ENCODE measurements at regions not wholly inside any gene's neighbourhood (a gene's known extent, or its start where the extent isn't known, plus 50 kb on each side); places are given as distances from the start of the nearest gene placed in this dataset.
"Not testable (repeated sequence)": the region's sequence is repeated elsewhere in the genome, so short reads cannot be mapped to it uniquely, and the experiment has no call there.

- no peak for DNase-seq
Observed at GRCh38 chr22:34763496-34763895, 302.5 kb upstream of the ISX start.

GRCh38 chr22:34765115-34765514, 300.8 kb upstream of the ISX start:
- DNase-seq, result no peak

GRCh38 chr22:34769361-34769760, 296.6 kb upstream of the ISX start:
- DNase-seq, result no peak

- no peak for DNase-seq
Observed at GRCh38 chr22:34776817-34777216, 289.1 kb upstream of the ISX start.

GRCh38 chr22:34781681-34782080, 284.3 kb upstream of the ISX start:
- no peak for DNase-seq

GRCh38 chr22:34783436-34783835, 282.5 kb upstream of the ISX start:
- DNase-seq, result no peak

GRCh38 chr22:34784056-34784455, 281.9 kb upstream of the ISX start:
- no peak for DNase-seq

DNA sequence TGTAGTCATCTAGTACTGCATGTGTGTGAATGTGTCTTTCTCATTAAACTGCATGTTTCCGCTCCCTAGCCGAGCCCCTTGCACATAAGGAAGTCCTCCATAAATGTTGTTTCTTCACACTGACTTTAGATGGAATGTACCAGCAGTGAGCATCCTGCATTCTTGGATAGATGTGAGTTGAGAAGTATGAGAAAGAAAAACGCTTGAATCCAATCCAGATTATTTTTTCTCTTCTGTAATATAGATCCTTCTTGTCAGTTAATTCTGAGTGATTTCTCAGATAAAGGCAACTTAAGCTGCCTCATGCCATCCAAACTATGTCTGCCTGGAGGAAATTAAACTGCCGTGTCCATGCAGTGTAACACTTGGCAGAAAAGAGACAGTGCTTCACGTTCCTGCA, 268.1 kb upstream of the ISX start:
- no peak for DNase-seq

- DNase-seq, result no peak
Observed at GRCh38 chr22:34798605-34799004, 267.4 kb upstream of the ISX start.

DNA sequence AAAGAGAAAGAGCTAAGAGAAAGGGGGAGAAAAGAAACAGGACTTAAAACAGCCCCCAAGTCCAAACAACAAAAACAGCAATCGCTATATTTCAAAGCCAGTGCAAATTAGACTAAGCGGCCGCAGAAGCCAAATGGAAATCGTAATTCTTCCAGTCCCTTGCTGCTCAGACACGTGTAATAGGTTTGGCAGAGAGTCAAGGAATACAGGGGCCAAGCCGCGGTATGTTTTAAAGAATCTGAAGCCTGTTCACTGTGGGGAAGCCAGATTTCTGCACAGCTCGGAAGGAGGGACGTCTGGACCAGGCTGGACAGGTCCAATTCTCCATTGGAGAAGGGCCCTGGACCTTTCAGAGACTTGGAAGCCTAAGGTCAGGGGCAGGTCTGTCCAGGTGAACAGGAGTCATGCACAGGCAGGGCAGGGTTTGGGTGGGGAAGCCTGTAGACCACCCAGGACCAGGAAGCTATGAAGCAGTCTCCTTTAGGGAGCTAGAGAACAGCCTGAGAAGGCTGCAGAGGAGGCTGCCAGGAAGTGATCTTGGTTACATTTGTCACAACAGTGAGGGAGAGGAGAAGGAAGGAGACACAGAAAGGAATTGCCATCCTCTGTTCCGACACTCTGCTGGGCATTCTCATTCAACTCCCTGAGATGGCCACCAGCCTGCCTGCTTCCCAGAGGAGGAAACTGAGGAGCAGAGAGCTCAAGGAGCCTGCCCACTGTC, 265.5 kb upstream of the ISX start:
- DNase-seq, result no peak

GRCh38 chr22:34801221-34801620, 264.7 kb upstream of the ISX start:
- DNase-seq, result no peak

DNA sequence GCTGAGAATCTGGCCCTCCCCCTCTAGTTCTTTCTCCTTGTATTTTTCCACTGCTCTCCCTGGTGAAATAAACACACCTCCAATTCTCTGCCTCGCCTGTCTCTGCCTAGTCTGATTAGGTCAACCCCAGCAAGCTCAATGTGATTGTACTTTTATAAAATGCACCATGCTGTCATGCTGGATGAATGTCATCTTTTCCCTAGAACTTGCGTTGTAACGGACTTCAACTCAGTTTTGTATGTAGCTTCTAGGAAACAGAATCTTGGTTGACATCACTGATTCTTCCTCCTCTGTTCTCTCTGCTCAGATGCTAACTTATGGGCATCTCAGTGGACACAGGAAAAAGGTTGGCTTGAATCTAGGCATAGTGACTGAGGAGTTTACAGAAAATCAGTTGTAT, 261.9 kb upstream of the ISX start:
- DNase-seq, result no peak

GRCh38 chr22:34804604-34805003, 261.4 kb upstream of the ISX start:
- no peak for DNase-seq

GRCh38 chr22:34805771-34806170, 260.2 kb upstream of the ISX start:
- DNase-seq, result no peak

DNA sequence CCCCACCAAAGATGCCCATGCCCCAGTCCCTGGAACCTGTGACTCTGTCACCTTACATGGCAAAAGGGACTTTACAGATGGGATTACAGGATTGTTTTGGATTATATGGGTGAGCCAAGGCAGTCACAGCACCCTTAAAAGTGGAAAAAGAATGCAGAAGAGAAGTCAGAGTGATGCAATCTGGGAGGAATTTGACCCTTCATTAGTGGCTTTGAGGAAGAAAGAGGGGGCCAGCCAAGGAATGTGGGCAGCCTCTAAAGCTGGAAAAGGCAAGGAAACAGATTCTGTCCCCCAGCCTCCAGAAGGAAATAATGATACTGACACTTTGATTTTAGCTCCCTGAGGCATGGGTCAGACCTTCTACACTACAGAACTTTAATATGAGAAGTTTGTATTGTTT, 257.3 kb upstream of the ISX start:
- no peak for DNase-seq

- no peak for DNase-seq
Observed at GRCh38 chr22:34812631-34813030, 253.3 kb upstream of the ISX start.

DNA sequence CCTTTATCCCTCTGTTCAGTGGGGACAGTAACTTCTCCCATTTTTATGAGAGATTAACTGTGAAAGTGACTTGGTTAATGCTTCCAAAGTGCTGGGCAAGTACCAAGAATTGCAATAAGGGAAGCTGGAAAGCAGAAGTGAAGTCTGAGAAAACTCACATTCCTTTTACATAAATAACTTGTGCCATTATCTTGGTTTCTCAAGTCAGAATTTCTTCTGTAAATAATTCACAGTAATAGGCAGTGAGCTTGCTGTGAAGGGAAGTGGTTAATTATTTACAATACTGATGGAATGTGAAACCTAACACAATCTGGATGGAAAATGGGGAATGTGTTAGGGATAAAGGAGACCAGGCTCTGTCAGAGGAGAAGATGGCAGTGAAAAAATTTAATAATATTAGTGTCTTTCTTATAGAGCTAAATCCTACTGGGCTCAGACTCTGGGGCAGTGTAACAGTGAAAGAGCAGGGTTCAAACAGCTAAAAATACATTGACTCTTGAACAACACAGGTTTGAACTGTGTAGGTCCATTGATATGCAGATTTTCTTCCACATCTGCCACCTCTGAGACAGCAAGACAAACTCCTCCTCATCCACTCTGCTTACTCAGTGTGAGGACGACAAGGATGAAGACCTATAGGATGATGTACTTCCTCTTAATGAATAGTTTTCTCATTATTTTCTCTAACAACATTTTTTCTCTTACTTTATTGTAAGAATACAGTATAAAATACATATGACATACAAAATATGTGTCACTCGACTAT, 251.5 kb upstream of the ISX start:
- no peak for DNase-seq

DNA sequence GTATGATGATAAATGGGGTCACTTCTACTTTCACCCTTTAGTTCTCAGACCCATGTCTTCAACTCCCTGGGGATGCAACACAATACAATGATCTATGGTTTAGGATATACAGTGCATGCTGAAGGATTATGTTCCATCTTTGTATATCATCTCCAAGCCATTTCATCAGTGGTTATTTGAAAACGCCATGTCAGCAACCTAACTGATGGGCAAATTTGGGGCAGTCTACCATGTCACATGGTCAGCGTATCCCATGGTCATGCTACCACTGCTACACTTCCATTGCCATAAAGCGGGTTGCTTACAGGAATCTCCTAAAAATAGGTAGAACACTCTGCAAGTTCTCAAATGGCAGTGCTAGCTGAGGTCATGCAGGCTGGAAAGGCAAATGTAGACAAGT, 236.5 kb upstream of the ISX start:
- DNase-seq, result no peak

DNA sequence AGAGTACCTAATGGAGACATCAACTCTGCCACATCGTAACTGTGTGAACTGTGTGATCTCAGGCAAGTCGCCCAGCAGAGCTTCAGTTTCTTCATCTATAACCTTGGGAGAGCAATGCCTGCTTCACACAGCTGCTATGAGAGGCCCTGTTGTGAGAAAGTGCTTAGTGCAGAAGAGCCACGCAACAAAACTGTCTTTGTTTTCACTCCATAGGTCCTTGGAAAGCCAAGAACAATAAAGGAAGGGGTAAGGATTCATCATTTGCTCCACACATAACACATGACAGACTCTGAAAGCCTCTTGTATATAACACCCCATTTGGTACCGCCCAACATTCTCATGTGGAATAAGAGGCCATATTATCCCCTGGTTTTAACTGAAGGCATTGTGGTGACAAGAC, 231.9 kb upstream of the ISX start:
- DNase-seq, result no peak

DNA sequence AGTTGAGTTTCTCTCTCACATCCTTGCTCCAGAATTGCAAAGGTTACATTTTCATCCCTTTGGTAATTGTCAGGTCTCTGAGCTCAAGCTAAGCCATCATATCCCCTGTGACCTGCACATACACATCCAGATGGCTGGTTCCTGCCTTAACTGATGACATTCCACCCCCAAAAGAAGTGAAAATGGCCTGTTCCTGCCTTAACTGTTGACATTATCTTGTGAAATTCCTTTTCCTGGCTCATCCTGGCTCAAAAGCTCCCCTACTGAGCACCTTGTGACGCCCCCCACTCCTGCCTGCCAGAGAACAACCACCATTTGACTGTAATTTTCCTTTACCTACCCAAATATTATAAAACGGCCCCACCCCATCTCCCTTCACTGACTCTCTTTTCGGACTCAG, 231.4 kb upstream of the ISX start:
- not testable (repeated sequence) for DNase-seq

GRCh38 chr22:34841331-34841771, 224.6 kb upstream of the ISX start:
- no peak for DNase-seq

DNA sequence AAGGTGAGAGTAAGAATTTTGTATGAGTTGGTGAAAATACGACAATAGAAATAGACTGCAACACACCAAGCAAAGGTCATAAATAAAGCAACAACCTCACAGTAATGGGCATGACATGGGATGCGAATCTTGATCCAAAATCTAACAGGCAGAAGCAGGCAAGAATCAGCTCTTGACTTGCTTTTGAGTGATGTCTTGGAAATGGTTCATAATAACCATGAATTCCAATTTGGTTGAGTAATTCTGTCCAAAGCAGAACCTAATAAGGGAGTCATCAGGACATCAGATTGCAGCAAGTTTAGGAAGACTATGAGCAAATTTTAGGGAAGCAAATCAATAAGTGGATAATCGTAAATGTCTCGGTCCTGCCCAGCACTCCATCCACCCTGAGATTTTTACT, 224.0 kb upstream of the ISX start:
- DNase-seq, result no peak

GRCh38 chr22:34842630-34843029, 223.3 kb upstream of the ISX start:
- DNase-seq, result no peak

DNA sequence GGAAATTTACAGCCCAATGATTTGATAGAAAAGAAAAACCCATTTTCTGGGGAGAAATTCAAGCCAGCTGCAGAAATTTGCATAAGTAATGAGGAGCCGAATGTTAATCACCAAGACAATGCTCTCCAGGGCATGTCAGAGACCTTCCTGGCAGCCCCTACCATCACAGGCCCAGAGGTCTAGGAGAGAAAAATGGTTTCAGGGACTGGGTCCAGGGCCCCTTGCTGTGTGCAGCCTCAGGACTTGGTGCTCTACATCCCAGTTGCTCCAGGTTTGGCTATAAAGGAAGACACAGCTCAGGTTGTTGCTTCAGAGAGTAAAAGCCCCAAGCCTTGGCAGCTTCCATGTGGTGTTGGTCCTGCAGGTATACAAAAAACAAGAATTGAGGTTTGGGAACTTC, 222.2 kb upstream of the ISX start:
- not testable (repeated sequence) for DNase-seq

GRCh38 chr22:34845391-34845790, 220.6 kb upstream of the ISX start:
- DNase-seq, result no peak
